T1000 (cell line): ENCODE measurements at regions not wholly inside any gene's neighbourhood (a gene's known extent, or its start where the extent isn't known, plus 50 kb on each side); places are given as distances from the start of the nearest gene placed in this dataset.
"Not testable (repeated sequence)": the region's sequence is repeated elsewhere in the genome, so short reads cannot be mapped to it uniquely, and the experiment has no call there.

Experiments used
- DNase-seq: peaks from one replicate; lab custom pipeline; 2025; ENCODE audit warnings: mixed read lengths; lab: John Stamatoyannopoulos, UW

DNA sequence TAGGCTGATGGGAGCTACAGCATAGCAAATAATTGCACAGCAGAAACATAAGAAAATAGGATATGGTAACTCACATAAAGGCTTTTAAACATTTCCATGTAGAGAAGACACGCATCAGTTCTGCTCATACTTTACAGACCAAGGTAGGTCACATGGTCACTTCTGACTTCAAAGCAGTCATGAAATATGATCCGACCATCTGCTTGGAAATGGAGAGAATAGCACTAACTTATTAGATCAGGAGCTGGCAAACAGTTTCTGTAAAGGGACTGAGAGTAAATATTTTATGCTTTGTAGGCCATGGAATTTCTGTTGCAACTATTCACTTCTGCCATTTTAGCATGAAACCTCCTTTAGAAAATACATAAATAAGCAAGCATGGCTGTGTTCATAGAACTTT is 936.6 kb upstream of the FANCL start:
- DNase-seq, result no peak

DNA sequence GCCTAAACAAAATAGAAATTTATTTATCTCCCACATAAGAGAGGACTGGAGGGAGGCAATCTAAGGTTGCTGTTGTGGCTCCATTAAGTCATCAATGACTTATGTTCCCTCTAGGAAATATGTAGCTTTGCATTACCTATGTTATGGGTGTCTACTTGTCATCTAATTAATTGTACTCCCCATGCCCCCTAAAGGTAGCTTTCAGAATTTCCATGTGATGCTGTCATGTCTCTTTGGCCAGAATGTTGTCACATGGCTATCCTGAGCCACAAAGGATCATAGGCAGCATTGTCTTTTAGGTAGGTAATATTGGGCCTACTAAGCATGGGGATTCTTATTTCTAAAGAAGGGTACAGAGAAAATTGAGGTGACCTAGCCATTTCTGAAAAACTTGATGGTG is 935.6 kb upstream of the FANCL start:
- no peak for DNase-seq

DNA sequence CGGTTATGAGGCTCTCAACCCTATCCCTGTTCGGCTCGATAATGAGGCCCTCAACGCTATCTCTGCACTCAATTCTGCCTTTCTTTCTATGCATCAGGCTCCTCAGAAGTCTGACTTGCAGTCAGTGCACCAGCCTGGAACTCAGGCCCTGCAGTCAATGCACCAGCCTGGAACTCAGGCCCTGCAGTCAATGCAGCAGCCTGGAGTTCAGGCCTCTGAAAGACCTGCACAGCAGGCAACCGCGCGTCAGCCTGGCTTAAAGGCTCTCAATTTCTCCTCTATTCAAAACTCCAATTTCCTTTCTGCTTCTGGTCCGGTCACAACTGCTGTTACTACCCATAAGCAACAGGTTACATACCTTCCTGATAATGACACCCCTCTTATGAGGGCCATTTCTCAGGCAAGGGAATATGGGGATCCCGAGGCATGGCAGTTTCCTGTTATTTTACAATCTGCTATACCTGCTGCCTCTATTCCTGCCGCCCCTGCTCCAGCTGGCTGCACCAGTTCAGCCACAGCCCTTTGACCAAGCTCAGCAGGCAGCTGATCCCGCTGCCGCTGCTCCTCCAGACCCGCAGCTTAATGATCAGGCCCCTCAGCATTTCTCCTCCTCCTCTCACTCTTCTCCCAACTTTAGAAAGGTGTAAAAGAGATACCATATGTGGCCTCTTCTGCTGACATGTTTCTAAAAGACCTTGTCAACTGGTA is 933.6 kb upstream of the FANCL start:
- DNase-seq, result no peak

DNA sequence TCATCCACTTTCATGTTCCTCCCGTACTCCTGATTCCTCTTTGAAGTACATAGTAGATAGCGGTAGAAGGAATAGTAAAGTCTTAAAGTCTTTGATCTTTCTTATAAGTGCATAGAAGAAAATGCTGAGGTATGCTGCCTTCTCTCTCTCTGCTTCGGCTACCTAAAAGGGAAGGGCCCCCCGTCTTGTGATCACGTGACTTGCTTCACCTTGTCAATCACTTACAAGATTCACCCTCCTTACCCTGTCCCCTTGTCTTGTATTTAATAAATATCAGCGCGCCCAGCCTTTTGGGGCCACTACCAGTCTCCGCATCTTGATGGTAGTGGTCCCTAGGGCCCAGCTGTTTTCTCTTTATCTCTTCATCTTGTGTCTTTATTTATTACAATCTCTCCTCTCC is 932.2 kb upstream of the FANCL start:
- DNase-seq, result no peak

- no peak for DNase-seq
Measured at GRCh38 chr2:59171019-59171418, 929.9 kb upstream of the FANCL start.

GRCh38 chr2:59168766-59169165 is 927.6 kb upstream of the FANCL start:
- no peak for DNase-seq

DNA sequence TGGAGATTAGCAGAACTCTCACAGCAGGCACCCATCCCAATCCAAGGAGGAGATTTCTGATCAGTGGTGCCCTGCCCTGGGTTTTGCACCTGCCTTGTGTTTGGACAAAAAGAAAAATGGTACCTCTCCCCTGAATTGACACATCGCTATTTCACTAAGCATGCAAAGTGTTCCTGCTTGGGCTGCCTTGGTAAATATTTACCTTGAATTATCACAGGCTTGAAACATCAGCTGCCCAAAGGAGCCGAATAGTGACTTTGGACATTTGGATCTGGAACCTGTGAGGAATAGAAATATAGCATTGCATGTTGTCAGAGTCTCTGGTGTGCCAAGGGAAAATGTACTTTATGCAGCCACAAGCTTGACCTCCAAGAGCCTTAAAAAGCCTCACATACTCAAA is 926.4 kb upstream of the FANCL start:
- DNase-seq, result no peak

- DNase-seq, result not testable (repeated sequence)
Measured at GRCh38 chr2:59157908-59158307, 916.8 kb upstream of the FANCL start.

GRCh38 chr2:59151805-59152204 is 910.7 kb upstream of the FANCL start:
- no peak for DNase-seq

GRCh38 chr2:59150217-59150849 is 909.2 kb upstream of the FANCL start:
- DNase-seq, result peak; percentile 67

GRCh38 chr2:59149271-59149670 is 908.1 kb upstream of the FANCL start:
- no peak for DNase-seq

DNA sequence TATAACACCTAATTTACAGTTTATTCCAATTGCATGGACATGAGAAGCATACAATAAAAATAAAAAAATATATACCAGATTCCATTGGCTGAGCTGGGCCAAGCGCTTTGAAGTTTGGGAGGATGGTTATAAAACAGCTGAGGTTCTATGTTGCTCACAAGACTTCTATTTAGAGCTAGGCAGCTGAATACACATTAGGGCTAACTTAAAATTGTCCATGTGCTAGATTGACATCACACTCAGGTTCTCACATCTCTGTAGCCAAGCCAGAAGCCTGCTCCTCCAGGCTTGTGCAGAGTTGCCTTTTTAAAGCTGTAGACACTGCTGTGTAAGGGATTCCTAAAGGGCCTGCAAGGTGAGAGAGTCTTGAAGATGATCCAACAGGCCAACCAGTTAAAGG is 871.1 kb upstream of the FANCL start:
- DNase-seq, result no peak

GRCh38 chr2:59096973-59097372 is 855.8 kb upstream of the FANCL start:
- DNase-seq, result no peak

DNA sequence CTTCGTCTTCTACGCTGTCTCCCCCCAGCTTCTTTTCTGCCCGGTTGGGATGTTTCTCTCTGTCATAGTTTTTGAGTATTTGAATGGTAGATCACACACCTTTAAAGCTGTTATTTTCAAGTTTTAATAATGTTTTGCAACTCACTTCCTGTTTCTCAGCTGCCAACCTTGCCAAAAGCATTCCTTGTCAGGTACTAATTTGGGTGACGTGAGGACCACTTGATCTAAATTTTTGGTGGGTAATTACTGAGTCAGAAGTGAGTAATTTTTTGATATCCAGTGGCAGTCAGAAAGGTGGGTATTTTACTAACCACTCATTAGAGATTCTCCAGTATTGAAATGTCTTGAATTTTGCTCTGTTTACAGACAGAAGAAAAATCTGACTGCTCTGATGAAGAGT is 852.4 kb upstream of the FANCL start:
- no peak for DNase-seq

DNA sequence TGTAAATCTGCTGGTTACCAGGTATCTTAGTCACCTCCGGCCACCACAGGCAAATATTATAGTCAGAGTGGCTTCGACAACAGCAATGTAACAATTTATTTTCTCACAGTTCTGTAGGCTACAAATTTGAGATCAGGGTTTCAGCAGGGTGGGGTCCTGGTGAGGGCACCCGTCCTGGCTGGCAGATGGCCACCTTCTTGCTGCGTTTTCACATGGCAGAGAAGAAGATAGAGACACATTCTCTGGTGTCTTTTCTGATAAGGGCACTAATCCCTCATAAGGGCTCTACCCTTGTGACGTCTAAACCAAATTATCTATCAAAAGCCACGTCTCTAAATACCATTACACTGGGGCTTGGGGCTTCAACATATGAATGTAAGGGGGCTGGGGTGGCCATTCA is 843.2 kb upstream of the FANCL start:
- no peak for DNase-seq

DNA sequence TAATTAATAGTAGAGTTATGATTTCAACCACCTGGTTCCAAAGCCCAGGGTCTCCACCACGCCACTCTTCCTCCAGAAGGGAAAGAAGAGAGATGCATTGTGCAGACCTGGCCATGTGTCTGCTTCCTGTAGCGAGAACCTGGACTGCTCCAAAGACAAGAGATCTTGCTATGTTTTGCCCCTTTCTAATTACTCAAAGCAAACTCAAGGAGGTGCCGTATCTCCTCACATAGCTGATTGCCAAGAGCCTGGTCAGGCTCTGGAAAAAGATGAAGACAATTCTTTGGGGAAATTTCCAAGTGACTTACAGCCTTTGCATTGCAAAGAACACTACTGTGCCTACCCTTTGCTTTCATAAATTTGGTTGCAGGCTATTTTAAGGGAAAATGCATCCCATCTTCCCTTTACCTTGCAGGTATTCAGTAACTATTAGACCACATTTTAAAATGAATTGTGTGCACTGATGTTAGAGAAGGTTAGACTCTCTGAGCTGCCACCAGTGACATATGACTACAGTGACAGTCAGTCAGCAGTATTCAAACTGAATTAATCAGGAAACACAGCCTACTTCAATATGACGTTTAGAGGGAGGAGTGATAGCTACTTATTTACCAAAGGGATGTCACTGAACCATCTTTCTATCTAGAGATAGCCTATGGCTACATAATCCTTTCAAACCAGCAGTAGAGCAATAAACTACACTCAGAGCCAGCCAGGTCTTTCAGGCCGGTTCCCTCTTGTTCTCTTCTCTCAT is 842.1 kb upstream of the FANCL start:
- no peak for DNase-seq

- DNase-seq, result no peak
Measured at GRCh38 chr2:59082657-59083056, 841.5 kb upstream of the FANCL start.

- DNase-seq, result no peak
Measured at GRCh38 chr2:59080451-59081181, 839.5 kb upstream of the FANCL start.

GRCh38 chr2:59077981-59078531 is 836.9 kb upstream of the FANCL start:
- DNase-seq, result no peak

DNA sequence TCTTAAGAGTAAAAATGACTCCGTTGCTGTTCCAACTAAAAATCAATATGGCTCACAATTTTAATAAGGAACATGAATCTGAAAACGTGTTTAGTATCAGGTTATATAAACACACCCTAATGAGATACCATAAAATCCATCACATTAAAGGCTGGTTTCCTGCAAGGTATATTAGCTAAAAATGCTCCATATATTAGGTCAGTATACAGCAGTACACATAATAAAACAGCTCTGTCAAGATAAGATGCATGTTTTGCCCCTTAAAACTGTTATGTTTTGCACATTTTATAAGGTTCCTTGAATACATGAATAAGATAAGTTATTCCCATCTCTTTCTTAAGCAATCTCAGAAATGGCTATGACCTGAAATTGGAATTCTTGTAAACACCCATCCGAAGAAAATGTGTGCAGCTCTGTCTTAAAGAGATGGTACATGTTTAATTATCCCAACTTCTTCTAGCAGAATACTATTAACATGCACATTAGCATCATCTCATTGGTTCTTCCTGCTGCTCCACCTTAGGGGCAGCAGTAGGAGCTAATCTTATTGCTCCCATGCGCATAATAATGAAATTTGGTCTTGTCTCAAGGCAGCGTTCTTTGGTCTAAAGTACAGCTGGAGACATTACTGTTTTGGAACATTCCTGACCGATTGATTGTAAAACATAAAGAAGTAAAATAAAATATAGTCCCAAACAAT is 836.1 kb upstream of the FANCL start:
- no peak for DNase-seq

- DNase-seq, result no peak
Measured at GRCh38 chr2:59076079-59076619, 835.0 kb upstream of the FANCL start.
